ENCODE measurements at regions not wholly inside any gene's neighbourhood (a gene's known extent, or its start where the extent isn't known, plus 50 kb on each side); places are given as distances from the start of the nearest gene placed in this dataset.
"Not testable (repeated sequence)": the region's sequence is repeated elsewhere in the genome, so short reads cannot be mapped to it uniquely, and the experiment has no call there.

DNA sequence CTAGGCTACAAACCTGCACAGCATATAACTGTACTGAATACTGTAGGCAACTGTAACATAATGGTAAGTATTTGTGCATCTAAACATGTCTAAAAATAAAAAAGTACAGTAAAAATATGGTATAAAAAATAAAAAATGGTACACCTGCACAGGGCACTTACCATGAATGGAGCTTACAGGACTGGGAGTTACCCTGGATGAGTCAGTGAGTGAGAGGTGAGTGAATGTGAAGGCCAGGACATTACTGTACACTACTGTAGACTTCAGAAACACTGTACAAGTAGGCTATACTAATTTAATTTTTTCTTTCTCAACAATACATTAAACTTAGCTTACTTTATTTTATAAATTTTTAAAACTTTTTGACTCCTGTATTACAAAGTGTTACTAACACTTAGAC lies 265.3 kb downstream of the KLF13 start:
- H3K27me3 ChIP-seq (ENCODE audit: low read depth, low read length) = no peaks in the 10 kb centered on the region
- H3K4me3 ChIP-seq (ENCODE audit: low read depth in 1 of 2, low read length in 2 of 2) = no peak overlapping the region
- H3K36me3 ChIP-seq (ENCODE audit: control insufficient read depth in 1 of 2, insufficient read depth in 2 of 2, low read length in 2 of 2) = no peaks in the 10 kb centered on the region
- peaks cover 0 to 4% of the 10 kb centered on the region in 2 donors for H3K9me3 ChIP-seq (ENCODE audit: control insufficient read depth in 1 of 2, low read length in 2 of 2)
- H3K27ac ChIP-seq (ENCODE audit: low read length) = no peak overlapping the region
- H3K4me1 ChIP-seq (ENCODE audit: control insufficient read depth in 1 of 2, insufficient read depth in 2 of 2, low read length in 2 of 2) = no peaks in the 10 kb centered on the region

GRCh38 chr15:31597466-31597865 lies 270.8 kb downstream of the KLF13 start:
- Histone ChIP-seq H3K27ac (ENCODE audit: low read length) (no peak overlapping the region), H3K9me3 (ENCODE audit: control insufficient read depth in 1 of 2, low read length in 2 of 2) (no peaks in the 10 kb centered on the region), H3K36me3 (ENCODE audit: control insufficient read depth in 1 of 2, insufficient read depth in 2 of 2, low read length in 2 of 2) (no peaks in the 10 kb centered on the region), H3K4me3 (ENCODE audit: low read depth in 1 of 2, low read length in 2 of 2) (no peak overlapping the region), H3K4me1 (ENCODE audit: control insufficient read depth in 1 of 2, insufficient read depth in 2 of 2, low read length in 2 of 2) (no peaks in the 10 kb centered on the region), H3K27me3 (ENCODE audit: low read depth, low read length) (no peaks in the 10 kb centered on the region)

DNA sequence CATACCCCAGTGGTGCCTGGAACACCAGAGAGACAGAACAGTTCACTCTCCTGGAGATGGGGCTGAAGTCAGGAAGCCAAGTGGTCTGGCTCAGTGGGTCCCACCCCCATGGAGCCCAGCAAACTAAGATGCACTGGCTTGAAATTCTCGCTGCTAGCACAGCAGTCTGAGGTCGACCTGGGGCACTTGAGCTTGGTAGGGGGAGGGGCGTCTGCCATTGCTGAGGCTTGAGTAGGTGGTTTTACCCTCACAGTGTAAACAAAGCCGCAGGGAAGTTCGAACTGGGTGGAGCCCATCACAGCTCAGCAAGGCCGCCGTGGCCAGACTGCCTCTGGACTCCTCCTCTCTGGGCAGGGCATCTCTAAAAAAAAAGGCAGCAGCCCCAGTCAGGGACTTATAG lies 272.0 kb downstream of the KLF13 start:
- no peaks in the 10 kb centered on the region for H3K9me3 ChIP-seq (ENCODE audit: control insufficient read depth in 1 of 2, low read length in 2 of 2)
- H3K27me3 ChIP-seq (ENCODE audit: low read depth, low read length) = no peaks in the 10 kb centered on the region
- no peak overlapping the region for H3K4me3 ChIP-seq (ENCODE audit: low read depth in 1 of 2, low read length in 2 of 2)
- H3K36me3 ChIP-seq (ENCODE audit: control insufficient read depth in 1 of 2, insufficient read depth in 2 of 2, low read length in 2 of 2) = no peaks in the 10 kb centered on the region
- H3K27ac ChIP-seq (ENCODE audit: low read length) = no peak overlapping the region
- no peaks in the 10 kb centered on the region for H3K4me1 ChIP-seq (ENCODE audit: control insufficient read depth in 1 of 2, insufficient read depth in 2 of 2, low read length in 2 of 2)

DNA sequence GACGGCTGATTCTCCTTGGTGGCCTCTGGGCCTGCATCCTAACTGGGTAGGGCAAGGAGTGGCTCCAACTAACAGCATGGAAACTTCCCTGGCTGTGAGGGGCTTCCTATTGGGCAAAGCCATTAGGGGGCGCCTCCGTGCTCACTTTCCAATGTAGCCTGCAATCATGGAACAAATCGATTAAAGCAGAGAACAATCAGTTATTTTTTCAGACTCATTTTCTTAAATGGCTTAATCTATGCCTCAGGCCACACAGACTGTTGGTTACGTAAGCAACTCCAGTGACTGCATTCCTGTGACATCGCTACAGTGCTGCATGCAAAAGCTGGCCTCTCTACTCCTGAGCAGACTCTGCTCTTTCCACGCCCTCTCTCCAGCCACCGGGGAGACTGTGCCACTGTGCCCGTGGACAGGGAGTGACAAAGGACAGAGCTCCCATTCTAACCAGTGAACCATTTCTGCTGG lies 278.9 kb downstream of the KLF13 start:
- Histone ChIP-seq H3K4me3 (ENCODE audit: low read depth in 1 of 2, low read length in 2 of 2) (no peak overlapping the region), H3K27ac (ENCODE audit: low read length) (no peak overlapping the region)

DNA sequence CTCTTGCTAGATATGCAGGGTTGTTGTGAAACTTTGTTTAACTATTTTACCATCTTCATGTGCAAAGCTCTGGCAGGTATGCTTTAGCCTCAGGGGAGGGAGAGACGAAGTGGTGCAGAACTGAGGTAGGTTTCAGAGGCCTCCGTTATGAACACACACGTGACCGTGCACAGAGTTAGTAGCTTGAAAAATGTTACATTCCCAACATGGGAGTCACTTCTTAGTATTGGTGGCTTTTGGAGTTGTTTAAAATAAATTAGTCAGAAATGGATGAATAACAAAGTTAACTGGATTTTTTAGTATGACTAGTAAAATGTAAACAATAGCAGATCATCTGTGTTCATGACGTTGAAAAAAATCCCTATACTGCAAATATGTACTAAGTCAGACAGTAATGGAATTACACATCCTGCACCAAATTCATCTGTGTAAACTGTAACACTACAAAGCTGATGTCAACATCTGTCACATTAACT lies 279.6 kb downstream of the KLF13 start:
- Histone ChIP-seq H3K27ac (ENCODE audit: low read length) (no peak overlapping the region), H3K9me3 (ENCODE audit: control insufficient read depth in 1 of 2, low read length in 2 of 2) (no peaks in the 10 kb centered on the region), H3K27me3 (ENCODE audit: low read depth, low read length) (no peaks in the 10 kb centered on the region), H3K36me3 (ENCODE audit: control insufficient read depth in 1 of 2, insufficient read depth in 2 of 2, low read length in 2 of 2) (no peaks in the 10 kb centered on the region), H3K4me1 (ENCODE audit: control insufficient read depth in 1 of 2, insufficient read depth in 2 of 2, low read length in 2 of 2) (peaks cover 0 to 13% of the 10 kb centered on the region in 2 donors), H3K4me3 (ENCODE audit: low read depth in 1 of 2, low read length in 2 of 2) (no peak overlapping the region)

More for the DNA sequence above, 278.9 kb downstream of the KLF13 start:
- H3K36me3 ChIP-seq (ENCODE audit: control insufficient read depth in 1 of 2, insufficient read depth in 2 of 2, low read length in 2 of 2) = no peaks in the 10 kb centered on the region
- no peaks in the 10 kb centered on the region for H3K27me3 ChIP-seq (ENCODE audit: low read depth, low read length)
- H3K4me1 ChIP-seq (ENCODE audit: control insufficient read depth in 1 of 2, insufficient read depth in 2 of 2, low read length in 2 of 2) = peaks cover 0 to 13% of the 10 kb centered on the region in 2 donors
- H3K9me3 ChIP-seq (ENCODE audit: control insufficient read depth in 1 of 2, low read length in 2 of 2) = no peaks in the 10 kb centered on the region

DNA sequence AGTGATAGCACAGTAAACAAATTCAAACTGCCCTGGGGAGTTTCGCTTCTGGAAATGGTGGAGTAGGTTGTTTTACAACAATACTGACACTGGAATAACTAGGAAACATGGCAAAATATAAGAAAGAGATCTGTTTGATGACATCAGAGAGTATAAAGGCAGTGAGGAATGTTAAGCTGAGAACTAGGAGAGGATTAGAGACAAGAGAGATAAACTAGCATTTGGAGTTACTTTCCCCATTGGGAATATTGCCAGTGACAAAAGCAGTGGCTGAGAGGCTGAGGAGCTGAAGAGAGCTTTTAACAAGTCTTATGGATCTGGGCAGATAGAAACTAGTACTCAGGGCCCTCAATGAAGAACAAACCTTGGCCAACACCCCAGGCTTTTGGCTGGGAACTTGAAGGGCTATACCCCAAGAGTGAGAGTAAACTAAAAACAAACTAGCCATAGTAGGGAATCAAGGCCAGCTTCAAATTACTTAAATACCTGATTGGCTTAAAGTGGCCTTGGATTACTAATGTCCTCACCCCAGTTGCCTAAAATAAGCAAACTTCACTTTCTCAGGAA lies 280.4 kb downstream of the KLF13 start:
- no peaks in the 10 kb centered on the region for H3K9me3 ChIP-seq (ENCODE audit: control insufficient read depth in 1 of 2, low read length in 2 of 2)
- no peaks in the 10 kb centered on the region for H3K36me3 ChIP-seq (ENCODE audit: control insufficient read depth in 1 of 2, insufficient read depth in 2 of 2, low read length in 2 of 2)
- no peak overlapping the region for H3K4me3 ChIP-seq (ENCODE audit: low read depth in 1 of 2, low read length in 2 of 2)
- H3K27ac ChIP-seq (ENCODE audit: low read length) = no peak overlapping the region
- peaks cover 0 to 13% of the 10 kb centered on the region in 2 donors for H3K4me1 ChIP-seq (ENCODE audit: control insufficient read depth in 1 of 2, insufficient read depth in 2 of 2, low read length in 2 of 2)
- no peaks in the 10 kb centered on the region for H3K27me3 ChIP-seq (ENCODE audit: low read depth, low read length)

- H3K27ac ChIP-seq (ENCODE audit: low read length) = no peak overlapping the region
- H3K27me3 ChIP-seq (ENCODE audit: low read depth, low read length) = no peaks in the 10 kb centered on the region
- H3K9me3 ChIP-seq (ENCODE audit: control insufficient read depth in 1 of 2, low read length in 2 of 2) = no peaks in the 10 kb centered on the region
- H3K4me1 ChIP-seq (ENCODE audit: control insufficient read depth in 1 of 2, insufficient read depth in 2 of 2, low read length in 2 of 2) = peaks cover 0 to 13% of the 10 kb centered on the region in 2 donors
- no peak overlapping the region for H3K4me3 ChIP-seq (ENCODE audit: low read depth in 1 of 2, low read length in 2 of 2)
- no peaks in the 10 kb centered on the region for H3K36me3 ChIP-seq (ENCODE audit: control insufficient read depth in 1 of 2, insufficient read depth in 2 of 2, low read length in 2 of 2)
Measured at GRCh38 chr15:31607656-31608055, 281.0 kb downstream of the KLF13 start.

DNA sequence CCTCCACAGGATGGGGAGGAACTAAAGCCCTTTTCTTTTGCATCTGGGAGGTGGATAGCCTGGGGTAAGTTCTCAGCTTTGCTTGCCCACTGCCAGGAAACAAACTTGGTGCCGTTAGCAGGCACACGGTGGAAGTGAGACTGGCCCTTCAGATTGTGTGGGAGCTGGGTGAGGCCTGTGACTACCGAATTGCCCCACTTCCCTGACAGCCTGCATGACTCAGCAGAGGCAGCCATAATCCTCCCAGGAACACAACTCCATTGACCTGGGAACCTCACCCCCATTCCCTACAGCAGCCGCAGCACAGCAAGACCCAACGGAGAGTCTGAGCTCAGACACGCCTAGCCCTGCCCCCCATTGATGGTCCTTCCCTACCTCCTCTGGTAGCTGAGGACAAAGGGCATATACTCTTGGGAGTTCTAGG lies 282.6 kb downstream of the KLF13 start:
- peaks cover 0 to 4% of the 10 kb centered on the region in 2 donors for H3K9me3 ChIP-seq (ENCODE audit: control insufficient read depth in 1 of 2, low read length in 2 of 2)
- H3K27ac ChIP-seq (ENCODE audit: low read length) = no peak overlapping the region
- H3K4me1 ChIP-seq (ENCODE audit: control insufficient read depth in 1 of 2, insufficient read depth in 2 of 2, low read length in 2 of 2) = peaks cover 0 to 13% of the 10 kb centered on the region in 2 donors
- H3K27me3 ChIP-seq (ENCODE audit: low read depth, low read length) = no peaks in the 10 kb centered on the region
- H3K4me3 ChIP-seq (ENCODE audit: low read depth in 1 of 2, low read length in 2 of 2) = no peak overlapping the region
- no peaks in the 10 kb centered on the region for H3K36me3 ChIP-seq (ENCODE audit: control insufficient read depth in 1 of 2, insufficient read depth in 2 of 2, low read length in 2 of 2)

GRCh38 chr15:31609906-31610305 lies 283.3 kb downstream of the KLF13 start:
- H3K9me3 ChIP-seq (ENCODE audit: control insufficient read depth in 1 of 2, low read length in 2 of 2) = peaks cover 0 to 4% of the 10 kb centered on the region in 2 donors
- H3K4me1 ChIP-seq (ENCODE audit: control insufficient read depth in 1 of 2, insufficient read depth in 2 of 2, low read length in 2 of 2) = peaks cover 0 to 13% of the 10 kb centered on the region in 2 donors
- H3K27me3 ChIP-seq (ENCODE audit: low read depth, low read length) = no peaks in the 10 kb centered on the region
- no peak overlapping the region for H3K4me3 ChIP-seq (ENCODE audit: low read depth in 1 of 2, low read length in 2 of 2)
- no peaks in the 10 kb centered on the region for H3K36me3 ChIP-seq (ENCODE audit: control insufficient read depth in 1 of 2, insufficient read depth in 2 of 2, low read length in 2 of 2)
- no peak overlapping the region for H3K27ac ChIP-seq (ENCODE audit: low read length)

DNA sequence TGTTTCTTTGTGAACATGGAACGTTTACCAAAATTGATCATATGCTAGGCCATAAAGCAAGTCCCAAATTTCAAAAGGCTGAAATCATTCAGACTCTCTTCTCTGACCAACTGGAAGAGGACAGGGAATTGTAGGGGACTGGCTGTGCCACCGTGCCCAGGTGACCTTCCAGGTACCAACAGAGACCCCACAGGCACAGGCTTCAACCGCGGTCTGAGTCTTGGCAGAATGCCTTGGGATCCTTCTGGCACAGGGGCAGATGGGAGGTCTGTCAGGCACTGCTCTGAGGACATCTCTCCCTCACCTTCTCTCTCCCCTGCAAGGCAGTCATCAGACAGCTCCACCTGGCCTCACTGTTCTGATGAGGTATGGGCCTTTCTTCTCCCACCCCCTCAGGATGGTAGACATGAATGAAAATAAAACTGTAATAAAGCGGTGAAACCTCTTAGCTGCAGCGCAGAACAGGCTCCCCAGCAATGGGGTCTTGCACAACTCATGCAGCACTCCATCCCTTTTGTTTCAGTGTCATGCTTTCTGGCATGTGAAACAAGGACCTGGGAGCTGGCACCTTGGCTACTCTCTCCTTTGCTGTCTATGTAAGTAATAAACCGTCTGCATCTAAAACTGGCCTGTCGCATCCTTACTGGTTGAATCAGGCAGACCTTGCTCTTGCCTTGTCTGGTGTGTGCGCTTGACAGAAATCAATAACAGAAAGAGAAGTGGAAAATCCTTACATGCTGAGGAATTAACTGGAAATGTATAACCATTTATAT lies 289.2 kb downstream of the KLF13 start:
- Histone ChIP-seq H3K4me3 (ENCODE audit: low read depth in 1 of 2, low read length in 2 of 2) (no peak overlapping the region), H3K27ac (ENCODE audit: low read length) (no peak overlapping the region), H3K9me3 (ENCODE audit: control insufficient read depth in 1 of 2, low read length in 2 of 2) (peaks cover 0 to 4% of the 10 kb centered on the region in 2 donors), H3K4me1 (ENCODE audit: control insufficient read depth in 1 of 2, insufficient read depth in 2 of 2, low read length in 2 of 2) (no peaks in the 10 kb centered on the region), H3K27me3 (ENCODE audit: low read depth, low read length) (no peaks in the 10 kb centered on the region), H3K36me3 (ENCODE audit: control insufficient read depth in 1 of 2, insufficient read depth in 2 of 2, low read length in 2 of 2) (no peaks in the 10 kb centered on the region)

GRCh38 chr15:31623297-31623696 lies 296.7 kb downstream of the KLF13 start:
- H3K36me3 ChIP-seq (ENCODE audit: control insufficient read depth in 1 of 2, insufficient read depth in 2 of 2, low read length in 2 of 2); H3K4me1 ChIP-seq (ENCODE audit: control insufficient read depth in 1 of 2, insufficient read depth in 2 of 2, low read length in 2 of 2); H3K9me3 ChIP-seq (ENCODE audit: control insufficient read depth in 1 of 2, low read length in 2 of 2); H3K4me3 ChIP-seq (ENCODE audit: low read depth in 1 of 2, low read length in 2 of 2); H3K27me3 ChIP-seq (ENCODE audit: low read depth, low read length); H3K27ac ChIP-seq (ENCODE audit: low read length): not testable (repeated sequence)

Data from muscle layer of duodenum (tissue), 2 donors.